Stomach smooth muscle (tissue), 2 donors: ENCODE measurements at regions not wholly inside any gene's neighbourhood (a gene's known extent, or its start where the extent isn't known, plus 50 kb on each side); places are given as distances from the start of the nearest gene placed in this dataset.

Source experiments
- H3K27ac ChIP-seq: one replicate; pipeline ENCODE4 v1.7.0; 2013; ENCODE audit warnings: mild to moderate bottlenecking, low read length, inconsistent platforms
- H3K27me3 ChIP-seq, 2 donors: one replicate each; pipeline ENCODE4 v1.7.0; 2013; ENCODE audit warnings: low read length in 2 of 2; ENCODE audit not compliant: insufficient read depth in 2 of 2, control insufficient read depth in 1 of 2
- H3K36me3 ChIP-seq, 2 donors: one replicate each; pipeline ENCODE4 v1.7.0; 2013; ENCODE audit warnings: low read length in 2 of 2; ENCODE audit not compliant: control insufficient read depth in 2 of 2, insufficient read depth in 2 of 2
- H3K4me1 ChIP-seq: one replicate; pipeline ENCODE4 v1.7.0; 2013; ENCODE audit warnings: low read length; ENCODE audit not compliant: control insufficient read depth, insufficient read depth
- H3K4me3 ChIP-seq, 2 donors: one replicate each; pipeline ENCODE4 v1.7.0; 2013; ENCODE audit warnings: low read length in 2 of 2
- H3K9ac ChIP-seq, 2 donors: one replicate each; pipeline ENCODE4 v1.7.0; 2013; ENCODE audit warnings: low read length in 2 of 2, mild to moderate bottlenecking in 1 of 2
- H3K9me3 ChIP-seq, 2 donors: one replicate each; pipeline ENCODE4 v1.7.0; 2013; ENCODE audit warnings: low read length in 2 of 2; ENCODE audit not compliant: control insufficient read depth in 2 of 2
- donor health status: healthy.
- donor health status: Pancreatic carcinoma.

DNA sequence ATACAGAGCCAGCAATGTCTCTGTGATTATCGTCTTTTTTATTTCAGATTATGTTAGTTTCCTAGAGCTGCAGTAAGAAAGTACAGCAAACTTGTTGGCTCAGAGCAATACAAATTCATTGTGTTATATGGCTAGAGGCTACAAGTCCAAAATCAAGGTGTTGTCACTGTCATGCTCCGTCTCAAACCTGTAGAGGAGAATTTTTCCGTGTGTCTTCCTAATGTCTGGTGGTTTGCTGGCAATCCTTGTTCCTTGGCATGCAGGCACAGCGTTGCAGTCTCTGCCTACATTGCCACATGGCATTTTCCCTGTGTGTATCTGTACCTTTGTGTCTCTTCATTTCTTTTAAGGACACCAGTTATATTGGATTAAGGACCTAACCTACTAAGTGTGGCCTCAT is 244.4 kb downstream of the LRRIQ3 start:
- Histone ChIP-seq H3K27me3 (no peaks in the 10 kb centered on the region), H3K9ac (no peak overlapping the region), H3K27ac (no peak overlapping the region)

DNA sequence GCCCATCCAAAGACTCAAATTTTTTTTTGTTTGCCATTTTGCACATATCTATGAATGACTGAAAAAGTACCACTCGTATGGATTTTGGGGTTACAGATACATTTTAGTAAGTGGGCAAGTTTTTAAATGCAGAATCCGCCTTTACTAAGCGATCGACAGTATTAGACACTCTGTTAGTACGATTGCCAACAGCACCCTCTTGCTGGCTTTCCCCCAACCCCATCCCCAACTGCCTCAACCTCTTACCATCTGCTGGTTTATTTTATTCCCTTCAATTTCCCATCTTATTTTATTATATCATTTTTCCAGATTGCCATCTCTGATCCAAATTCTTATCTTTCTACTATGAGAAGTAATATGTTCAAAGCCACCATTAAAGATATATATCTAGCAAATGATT is 244.8 kb downstream of the LRRIQ3 start:
- H3K4me3 ChIP-seq: no peak overlapping the region
- H3K27me3 ChIP-seq: no peaks in the 10 kb centered on the region
- H3K4me1 ChIP-seq: no peaks in the 10 kb centered on the region
- H3K27ac ChIP-seq: no peak overlapping the region
- H3K9me3 ChIP-seq: no peaks in the 10 kb centered on the region
- H3K36me3 ChIP-seq: no peaks in the 10 kb centered on the region
- no peak overlapping the region for H3K9ac ChIP-seq

More for the DNA sequence above, 244.4 kb downstream of the LRRIQ3 start:
- Histone ChIP-seq H3K9me3 (no peaks in the 10 kb centered on the region), H3K4me1 (no peaks in the 10 kb centered on the region), H3K4me3 (no peak overlapping the region), H3K36me3 (no peaks in the 10 kb centered on the region)

DNA sequence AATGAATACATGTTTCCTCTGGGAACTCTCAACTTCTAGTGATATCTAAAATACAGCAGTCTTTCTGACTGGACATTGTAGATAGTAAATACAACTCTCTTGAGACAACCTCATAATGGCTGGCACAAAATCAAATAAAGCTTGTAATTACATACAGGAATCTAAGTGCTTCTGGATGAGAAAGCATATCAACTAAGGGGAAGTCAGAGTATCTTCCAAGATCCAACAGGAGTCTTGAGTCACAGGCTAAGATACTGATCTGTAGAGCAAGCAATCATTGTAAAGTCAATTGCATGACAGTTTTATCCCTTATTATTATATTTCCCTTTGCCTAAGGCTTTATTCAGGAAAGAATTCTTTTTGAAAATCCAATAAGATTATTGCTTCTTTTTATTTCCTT is 249.9 kb downstream of the LRRIQ3 start:
- Histone ChIP-seq H3K27me3 (no peaks in the 10 kb centered on the region), H3K4me3 (no peak overlapping the region), H3K9me3 (no peaks in the 10 kb centered on the region), H3K4me1 (no peaks in the 10 kb centered on the region), H3K27ac (no peak overlapping the region), H3K9ac (no peak overlapping the region), H3K36me3 (no peaks in the 10 kb centered on the region)

DNA sequence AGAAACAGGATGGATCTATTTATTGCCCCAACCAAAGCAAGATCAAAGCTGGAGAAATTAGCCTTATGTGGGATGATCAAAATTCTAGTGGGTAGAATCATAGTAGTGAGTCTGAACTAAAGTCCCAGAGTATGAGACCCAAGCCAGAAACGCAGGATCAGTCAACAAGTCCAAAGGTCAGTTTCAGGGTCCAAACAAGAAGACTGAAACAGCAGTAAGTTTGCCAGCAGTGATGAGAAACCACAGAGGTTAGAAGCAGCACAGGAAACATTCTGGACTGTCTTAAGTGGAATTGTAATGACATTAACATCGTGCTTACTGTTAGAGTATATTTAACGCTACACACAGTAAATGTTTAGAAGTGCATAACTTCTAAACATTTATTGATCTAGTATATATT is 251.0 kb downstream of the LRRIQ3 start:
- H3K4me3 ChIP-seq: no peak overlapping the region
- H3K27ac ChIP-seq: no peak overlapping the region
- no peak overlapping the region for H3K9ac ChIP-seq
- no peaks in the 10 kb centered on the region for H3K4me1 ChIP-seq
- no peaks in the 10 kb centered on the region for H3K9me3 ChIP-seq
- H3K36me3 ChIP-seq: no peaks in the 10 kb centered on the region
- H3K27me3 ChIP-seq: no peaks in the 10 kb centered on the region

DNA sequence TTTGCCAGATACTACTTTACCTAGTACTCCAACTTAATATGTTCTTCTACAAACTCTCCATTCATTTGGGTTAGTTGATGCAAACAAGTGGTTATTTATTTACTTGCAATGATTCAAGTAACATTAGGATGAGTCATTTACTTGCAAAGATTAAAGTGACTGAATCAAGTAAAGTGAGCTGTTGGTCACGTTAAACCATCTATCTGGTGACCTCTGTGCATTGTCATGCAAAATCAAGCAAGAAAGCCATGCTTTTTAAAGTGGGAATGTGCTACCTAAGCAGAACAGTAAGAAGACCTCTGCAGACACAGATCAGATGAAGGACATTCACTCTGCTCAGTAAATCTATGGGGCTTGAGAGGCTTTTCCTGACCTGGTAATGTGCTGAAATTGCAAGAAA is 254.7 kb downstream of the LRRIQ3 start:
- Histone ChIP-seq H3K9ac (no peak overlapping the region), H3K27me3 (no peaks in the 10 kb centered on the region), H3K9me3 (no peaks in the 10 kb centered on the region), H3K36me3 (no peaks in the 10 kb centered on the region), H3K4me3 (no peak overlapping the region), H3K4me1 (no peaks in the 10 kb centered on the region), H3K27ac (no peak overlapping the region)

DNA sequence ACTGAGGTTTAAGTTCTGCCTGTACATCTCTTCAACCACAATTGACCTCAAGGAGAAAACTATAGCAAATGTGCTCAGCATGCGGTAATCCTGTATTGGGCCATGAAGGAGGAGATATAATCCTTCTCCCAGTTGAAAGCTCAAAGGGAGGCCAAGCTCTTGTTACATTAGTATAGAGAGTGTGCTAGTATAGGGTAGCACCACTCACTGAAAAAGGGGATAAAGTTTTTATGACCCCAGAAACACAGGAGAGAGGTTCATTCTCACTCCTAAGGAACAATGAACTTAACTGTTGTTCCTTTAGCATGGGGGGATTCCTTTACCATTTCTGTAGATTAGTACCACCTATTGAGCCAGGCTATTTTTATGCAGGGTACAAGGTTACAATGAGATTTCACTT is 267.7 kb downstream of the LRRIQ3 start:
- Histone ChIP-seq H3K27me3 (no peaks in the 10 kb centered on the region), H3K4me1 (no peaks in the 10 kb centered on the region), H3K9me3 (no peaks in the 10 kb centered on the region), H3K9ac (no peak overlapping the region), H3K4me3 (no peak overlapping the region), H3K36me3 (no peaks in the 10 kb centered on the region), H3K27ac (no peak overlapping the region)

DNA sequence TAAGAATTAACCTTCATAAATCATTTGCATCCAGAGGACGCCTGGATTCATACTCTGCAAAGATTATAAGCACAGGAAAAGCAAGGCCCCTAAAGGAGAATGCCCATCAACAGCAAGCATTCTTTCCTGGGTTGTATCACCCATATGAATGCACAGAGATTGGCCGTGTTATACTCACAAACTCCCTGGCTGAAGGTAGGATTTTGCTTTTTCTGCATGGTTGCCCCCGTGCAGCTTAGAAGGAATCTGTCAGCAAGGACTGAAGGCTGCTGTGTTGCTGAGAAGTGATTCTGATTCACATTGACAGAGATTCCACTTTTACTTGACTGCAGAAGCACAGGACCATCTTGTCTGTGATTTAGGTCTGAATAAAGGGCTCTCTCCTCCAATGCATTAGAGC is 283.0 kb downstream of the LRRIQ3 start:
- Histone ChIP-seq H3K4me3 (no peak overlapping the region), H3K4me1 (no peaks in the 10 kb centered on the region), H3K27me3 (no peaks in the 10 kb centered on the region), H3K9me3 (peaks cover 2% of the 10 kb centered on the region in 2 donors), H3K9ac (no peak overlapping the region), H3K27ac (no peak overlapping the region), H3K36me3 (no peaks in the 10 kb centered on the region)

DNA sequence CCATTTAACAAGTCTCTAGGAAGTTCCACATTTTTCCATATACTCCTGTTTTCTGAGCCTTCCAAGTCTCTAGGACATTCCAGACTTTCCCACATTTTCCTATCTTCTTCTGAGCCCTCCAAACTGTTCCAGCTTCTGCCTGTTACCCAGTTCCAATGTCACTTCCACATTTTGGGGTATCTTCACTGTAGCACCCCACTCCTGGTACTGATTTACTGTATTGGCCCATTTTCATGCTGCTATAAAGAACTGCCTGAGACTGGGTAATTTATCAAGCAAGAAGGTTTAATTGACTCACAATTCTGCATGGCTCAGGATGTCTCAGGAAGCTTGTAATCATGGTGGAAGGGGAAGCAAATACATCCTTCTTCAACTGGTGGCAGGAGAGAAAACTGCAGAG is 285.0 kb downstream of the LRRIQ3 start:
- Histone ChIP-seq H3K4me3 (no peak overlapping the region), H3K9me3 (peaks cover 2% of the 10 kb centered on the region in 2 donors), H3K4me1 (no peaks in the 10 kb centered on the region), H3K27ac (no peak overlapping the region), H3K9ac (no peak overlapping the region), H3K27me3 (no peaks in the 10 kb centered on the region), H3K36me3 (no peaks in the 10 kb centered on the region)

DNA sequence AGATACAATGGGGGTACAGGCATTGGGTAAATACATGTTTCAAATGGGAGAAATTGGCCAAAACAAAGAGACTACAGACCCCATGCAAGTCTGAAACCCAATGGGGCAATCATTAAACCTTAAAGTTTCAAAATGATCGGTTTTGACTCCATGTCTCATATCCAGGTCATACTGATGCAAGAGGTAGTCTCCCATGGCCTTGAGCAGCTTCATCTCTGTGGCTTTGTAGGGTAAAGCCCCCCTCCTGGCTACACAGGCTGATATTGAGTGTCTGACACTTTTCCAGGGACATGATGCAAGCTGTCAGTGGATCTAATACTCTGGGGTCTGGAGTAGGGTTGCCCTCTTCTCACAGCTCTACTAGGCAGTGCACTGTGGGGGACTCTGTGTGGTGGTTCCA is 286.1 kb downstream of the LRRIQ3 start:
- peaks cover 2% of the 10 kb centered on the region in 2 donors for H3K9me3 ChIP-seq
- no peak overlapping the region for H3K4me3 ChIP-seq
- H3K27ac ChIP-seq: no peak overlapping the region
- H3K9ac ChIP-seq: no peak overlapping the region
- no peaks in the 10 kb centered on the region for H3K27me3 ChIP-seq
- no peaks in the 10 kb centered on the region for H3K36me3 ChIP-seq
- no peaks in the 10 kb centered on the region for H3K4me1 ChIP-seq

DNA sequence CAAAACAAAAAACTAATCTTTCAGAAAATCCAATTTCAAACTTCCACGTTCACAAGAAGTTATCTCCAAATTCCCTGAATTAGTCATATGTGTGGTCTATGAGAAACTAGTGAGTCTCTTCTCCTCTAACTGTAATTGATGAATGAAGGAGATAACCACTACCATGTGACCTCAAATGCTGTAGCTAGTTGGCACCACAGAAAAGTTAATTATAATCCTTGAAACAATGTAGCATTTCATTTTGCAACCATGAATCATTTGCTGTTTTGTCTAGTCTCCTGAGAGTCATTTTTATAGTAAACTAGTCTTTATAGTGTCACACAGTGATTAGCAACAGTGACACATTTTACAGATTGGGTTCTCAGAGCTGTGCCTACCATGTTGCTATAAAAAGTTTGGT is 287.5 kb downstream of the LRRIQ3 start:
- Histone ChIP-seq H3K36me3 (no peaks in the 10 kb centered on the region), H3K9me3 (peaks cover 2% of the 10 kb centered on the region in 2 donors), H3K27me3 (no peaks in the 10 kb centered on the region), H3K9ac (no peak overlapping the region), H3K4me1 (no peaks in the 10 kb centered on the region), H3K4me3 (no peak overlapping the region), H3K27ac (no peak overlapping the region)

DNA sequence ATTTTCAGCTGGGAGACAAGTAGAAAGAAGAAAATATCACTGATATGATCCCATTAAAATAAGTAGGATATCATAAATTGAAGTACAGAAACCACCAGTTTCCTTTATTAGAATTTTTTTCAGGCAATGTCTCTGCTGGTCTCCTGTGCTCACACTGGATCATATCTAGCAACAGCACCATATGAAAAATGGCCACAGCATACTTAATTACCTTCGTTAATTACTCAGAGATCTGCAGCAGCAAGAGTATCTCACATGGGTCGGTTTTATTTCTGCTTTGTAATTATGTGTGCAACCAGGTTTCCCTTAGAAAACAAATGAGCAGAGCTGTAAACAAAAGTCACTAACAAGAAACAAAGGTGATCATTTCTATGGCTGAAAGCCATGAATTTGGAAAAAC is 287.9 kb downstream of the LRRIQ3 start:
- Histone ChIP-seq H3K27me3 (no peaks in the 10 kb centered on the region), H3K9ac (no peak overlapping the region), H3K4me1 (no peaks in the 10 kb centered on the region), H3K36me3 (no peaks in the 10 kb centered on the region), H3K9me3 (peaks cover 2% of the 10 kb centered on the region in 2 donors), H3K4me3 (no peak overlapping the region), H3K27ac (no peak overlapping the region)
